GM12873 (cell line): ENCODE measurements at regions not wholly inside any gene's neighbourhood (a gene's known extent, or its start where the extent isn't known, plus 50 kb on each side); places are given as distances from the start of the nearest gene placed in this dataset.

Source experiments
- CTCF ChIP-seq: IDR thresholded peaks from 2 replicates; pipeline ENCODE4 v1.5.1; 2012; ENCODE audit warnings: low read depth, mild to moderate bottlenecking, moderate library complexity, low read length, control low read depth; ENCODE audit not compliant: insufficient read depth; ENCODE audit errors: missing control alignments

GRCh38 chr4:160021870-160022269 is 919.0 kb downstream of the RAPGEF2 start:
- TF ChIP-seq CTCF, result no peak

GRCh38 chr4:160026721-160027120 is 923.8 kb downstream of the RAPGEF2 start:
- TF ChIP-seq CTCF, result no peak

GRCh38 chr4:160034501-160034900 is 931.6 kb downstream of the RAPGEF2 start:
- TF ChIP-seq CTCF, result no peak

GRCh38 chr4:160038615-160039014 is 935.7 kb downstream of the RAPGEF2 start:
- no peak for TF ChIP-seq CTCF

GRCh38 chr4:160044693-160045092 is 941.8 kb downstream of the RAPGEF2 start:
- TF ChIP-seq CTCF, result no peak

- no peak for TF ChIP-seq CTCF
Observed at GRCh38 chr4:160082432-160083207, 979.7 kb downstream of the RAPGEF2 start.

GRCh38 chr4:160091631-160092030 is 988.8 kb downstream of the RAPGEF2 start:
- no peak for TF ChIP-seq CTCF
